NCI-H446 (cell line): ENCODE measurements at regions not wholly inside any gene's neighbourhood (a gene's known extent, or its start where the extent isn't known, plus 50 kb on each side); places are given as distances from the start of the nearest gene placed in this dataset.

Experiments
- DNase-seq, 2 experiments: peaks; one replicate each; lab custom pipeline; 2025; lab: John Stamatoyannopoulos, UW

- DNase-seq: no peak
Observed at GRCh38 chr6:142561511-142562265, 259.9 kb downstream of the ADGRG6 start.

DNA sequence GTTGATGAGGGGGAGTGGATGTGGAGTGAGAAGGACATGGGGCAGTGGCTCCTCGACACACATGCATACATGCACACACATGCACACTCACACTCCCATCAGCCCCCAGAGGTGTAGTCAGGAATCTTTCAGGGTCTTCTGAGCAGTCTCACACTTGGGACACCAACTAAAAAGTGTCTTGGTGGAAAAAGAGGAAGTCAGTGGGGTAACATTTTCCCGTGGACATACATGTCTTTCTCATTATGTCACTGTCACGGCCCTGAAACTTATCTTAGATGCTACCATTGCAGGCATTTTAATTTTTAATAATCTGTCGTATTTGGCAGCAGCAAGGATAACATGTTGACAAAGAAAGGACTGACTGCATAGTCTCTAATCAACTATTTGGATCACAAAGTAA lies 261.1 kb downstream of the ADGRG6 start:
- no peak for DNase-seq

DNA sequence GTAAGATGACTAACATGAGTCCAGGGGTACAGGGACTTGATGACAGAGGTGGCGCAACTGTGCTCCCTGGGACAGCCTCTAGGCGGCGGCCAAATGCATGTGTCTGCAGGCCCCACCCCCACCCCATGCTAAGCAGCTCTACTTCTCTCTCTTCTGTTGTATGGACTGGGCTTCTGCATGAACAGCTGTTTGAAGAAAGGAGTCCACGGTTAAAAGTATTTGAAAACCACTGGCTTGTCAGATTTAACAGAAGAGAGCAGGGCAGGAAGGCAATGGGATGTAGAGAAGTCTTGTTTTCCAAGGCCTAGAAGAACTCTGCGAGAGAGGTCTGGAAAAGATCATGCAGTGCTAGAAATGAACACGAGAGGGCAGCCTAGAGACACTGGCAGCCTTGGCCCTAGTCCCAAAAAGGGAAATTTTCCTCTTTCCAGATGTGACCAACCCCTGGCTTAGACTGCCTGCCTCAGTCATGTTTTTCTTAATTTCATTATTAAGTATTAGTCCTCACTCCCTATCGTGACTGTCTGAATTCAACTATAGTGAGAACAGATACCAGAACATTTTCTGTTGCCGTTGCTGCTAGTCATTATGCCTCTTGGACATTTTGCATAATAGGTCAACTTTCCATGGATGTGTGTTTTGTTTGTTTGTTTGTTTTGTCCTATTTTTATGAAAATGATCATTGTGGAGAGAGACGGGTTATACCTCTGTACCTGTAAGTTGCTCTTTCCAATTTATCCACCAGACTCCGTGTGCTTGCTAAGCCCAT lies 265.0 kb downstream of the ADGRG6 start:
- peak; percentile 6 to 38 for DNase-seq

DNA sequence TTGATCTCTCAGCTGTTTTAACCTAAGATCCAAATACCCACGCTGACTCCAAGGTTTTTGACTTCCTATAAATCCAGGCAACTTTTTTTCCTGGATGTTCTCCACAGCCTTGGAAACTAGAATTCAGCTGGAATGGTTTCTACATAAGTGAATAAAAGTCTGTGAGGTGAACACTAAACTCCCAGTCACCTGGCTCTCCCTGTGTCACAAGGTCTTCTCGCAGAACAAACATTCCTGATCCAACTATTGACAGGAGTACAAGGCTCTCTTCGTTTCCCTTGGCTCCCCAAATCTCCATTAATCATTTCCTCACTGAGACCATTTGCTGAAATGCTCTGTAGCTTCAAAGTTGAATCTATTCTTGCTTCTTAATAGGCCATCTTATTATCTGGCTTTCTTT lies 265.7 kb downstream of the ADGRG6 start:
- DNase-seq: no peak

DNA sequence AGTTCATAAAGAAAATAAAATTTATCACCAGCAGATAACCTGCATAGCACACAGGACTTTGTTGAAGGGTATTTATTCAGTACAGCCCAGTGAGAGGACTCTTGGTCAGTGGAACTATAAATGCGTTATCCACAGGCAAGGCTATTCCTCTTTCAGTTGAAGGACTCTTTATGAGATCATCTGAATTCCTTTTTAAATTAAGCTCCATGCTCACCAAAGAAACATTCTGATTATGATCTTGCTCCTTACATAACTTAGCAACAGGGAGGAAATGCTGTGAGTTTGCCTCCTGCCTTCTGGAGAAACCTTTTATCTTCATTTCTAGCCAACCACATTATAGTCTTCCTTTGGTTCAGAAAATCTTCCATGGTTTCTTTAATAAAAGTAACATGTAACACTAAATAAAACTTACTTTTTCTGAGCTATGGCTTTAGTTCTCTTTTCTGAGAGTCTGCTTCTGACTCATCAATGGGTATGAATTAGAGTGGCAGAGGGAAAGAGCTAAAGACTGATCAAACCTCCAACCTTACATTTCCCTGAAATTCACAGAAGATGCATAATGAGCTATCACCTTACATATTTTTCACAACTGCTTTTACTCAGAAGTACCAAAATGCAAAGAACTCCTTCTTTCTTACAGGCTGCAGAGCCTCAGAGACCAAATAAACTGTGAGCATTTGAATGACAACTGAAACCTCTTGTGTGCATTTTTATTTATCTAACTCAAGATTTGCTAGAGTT lies 267.2 kb downstream of the ADGRG6 start:
- no peak for DNase-seq

DNA sequence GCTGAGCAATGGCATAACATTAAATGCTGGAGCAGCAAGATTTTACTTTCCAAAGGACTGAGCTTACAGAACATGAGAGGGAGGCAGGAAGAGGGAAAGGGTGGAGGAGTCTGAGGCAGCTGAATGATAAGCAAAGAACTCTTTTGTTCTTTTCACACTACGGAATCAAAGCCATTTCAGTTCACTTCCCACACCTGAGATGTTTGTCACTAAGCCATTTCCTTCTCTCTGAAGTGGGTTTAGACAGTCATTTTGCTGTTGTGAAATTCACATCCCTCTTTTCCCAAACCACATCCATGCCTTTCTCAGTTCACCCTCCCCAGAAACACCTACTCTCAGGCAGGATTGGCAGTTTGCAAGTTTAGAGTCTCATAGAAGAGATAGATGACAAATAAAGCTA lies 267.9 kb downstream of the ADGRG6 start:
- DNase-seq: no peak

DNA sequence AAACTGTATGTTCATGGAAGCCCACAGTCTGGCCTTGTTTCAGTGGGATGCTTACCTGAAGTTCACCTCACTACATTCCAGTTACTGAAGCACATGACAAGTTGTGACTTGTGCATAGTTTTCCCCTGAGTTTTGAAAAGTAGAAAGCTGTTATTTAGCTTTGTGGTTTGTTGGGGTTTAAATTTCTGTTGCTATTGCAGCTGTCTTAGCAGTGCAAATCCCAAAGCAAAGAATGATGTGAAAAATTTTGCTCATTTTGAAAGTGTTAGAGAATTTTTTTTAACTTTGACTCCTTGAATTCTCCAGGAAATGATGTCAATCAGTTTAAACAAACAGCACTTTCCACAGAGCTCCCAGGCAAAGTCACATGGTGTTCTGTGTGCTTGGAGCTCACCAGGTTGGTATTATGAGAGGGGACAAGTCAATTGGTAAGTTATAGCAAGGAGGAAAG lies 268.4 kb downstream of the ADGRG6 start:
- no peak for DNase-seq

DNA sequence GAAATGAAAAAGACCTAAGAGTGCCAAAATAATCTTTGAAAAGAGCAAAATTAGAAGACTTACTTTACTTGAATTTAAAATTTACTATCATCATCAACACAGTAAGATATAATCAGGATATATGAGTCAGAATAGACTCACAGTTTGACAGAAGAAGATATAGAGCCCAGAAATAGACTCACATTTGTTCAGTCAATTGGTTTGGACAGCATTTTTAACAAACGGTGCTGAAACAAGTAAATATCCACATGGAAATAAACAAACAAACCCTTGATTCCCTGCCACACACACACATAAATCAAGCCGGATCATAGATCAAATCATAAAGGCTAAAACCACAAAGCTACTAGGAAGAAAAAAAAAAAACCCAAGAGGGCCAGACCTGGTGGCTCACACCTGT lies 291.1 kb downstream of the ADGRG6 start:
- no peak for DNase-seq

- no peak for DNase-seq
Observed at GRCh38 chr6:142597836-142598235, 296.0 kb downstream of the ADGRG6 start.

DNA sequence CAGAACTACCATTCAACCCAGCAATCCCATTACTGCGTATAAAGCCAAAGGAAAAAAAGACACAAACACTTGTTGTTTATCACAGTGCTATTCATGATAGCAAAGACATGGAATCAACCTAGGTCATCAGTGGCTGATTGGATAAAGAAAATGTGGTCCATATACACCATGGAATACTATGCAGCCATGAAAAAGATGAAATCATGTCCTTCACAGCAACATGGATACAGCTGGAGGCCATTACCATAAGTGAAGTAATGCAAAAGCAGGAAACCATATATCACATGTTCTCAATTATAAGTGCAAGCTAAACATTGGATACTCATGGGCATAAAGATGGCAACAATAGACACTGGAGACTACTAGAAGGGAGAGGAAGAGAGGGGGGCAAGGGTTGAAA lies 299.6 kb downstream of the ADGRG6 start:
- DNase-seq: no peak

DNA sequence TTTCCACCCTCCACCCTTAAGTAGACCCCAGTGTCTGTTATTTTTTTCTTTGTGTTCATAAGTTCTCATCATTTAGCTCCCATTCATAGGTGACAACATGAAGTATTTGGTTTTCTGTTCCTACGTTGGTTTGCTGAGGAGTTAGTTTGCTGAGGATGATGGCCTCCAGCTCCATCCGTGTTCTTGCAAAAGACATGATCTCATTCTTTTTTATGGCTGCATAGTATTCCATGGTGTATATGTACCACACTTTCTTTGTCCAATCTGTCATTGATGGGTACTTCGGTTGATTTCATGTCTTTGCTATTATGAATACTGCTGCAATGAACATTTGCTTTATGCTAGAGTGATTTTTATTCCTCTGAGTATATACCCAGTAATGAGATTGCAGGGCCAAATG lies 301.2 kb downstream of the ADGRG6 start:
- no peak for DNase-seq

GRCh38 chr6:142605922-142606485 lies 304.2 kb downstream of the ADGRG6 start:
- DNase-seq: no peak

DNA sequence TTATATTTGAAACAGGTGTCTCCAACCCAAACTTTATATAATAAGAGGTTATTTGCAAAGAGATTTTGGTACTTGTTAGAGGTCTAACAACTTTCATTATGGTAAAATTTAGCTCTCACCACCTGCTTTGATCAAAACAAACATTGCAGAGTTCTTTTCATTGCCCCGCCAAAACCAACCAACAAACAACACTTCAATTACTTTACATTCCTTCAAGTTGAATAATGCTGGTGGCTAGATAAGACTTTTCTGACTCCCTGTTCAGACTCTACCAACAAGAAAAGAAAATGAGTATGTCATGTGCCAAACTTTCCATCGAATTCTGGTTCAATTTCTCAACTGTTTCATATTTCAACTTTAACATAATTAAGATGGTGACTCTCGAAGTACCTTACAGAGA lies 311.1 kb downstream of the ADGRG6 start:
- no peak for DNase-seq

GRCh38 chr6:142613981-142614380 lies 312.2 kb downstream of the ADGRG6 start:
- no peak for DNase-seq

DNA sequence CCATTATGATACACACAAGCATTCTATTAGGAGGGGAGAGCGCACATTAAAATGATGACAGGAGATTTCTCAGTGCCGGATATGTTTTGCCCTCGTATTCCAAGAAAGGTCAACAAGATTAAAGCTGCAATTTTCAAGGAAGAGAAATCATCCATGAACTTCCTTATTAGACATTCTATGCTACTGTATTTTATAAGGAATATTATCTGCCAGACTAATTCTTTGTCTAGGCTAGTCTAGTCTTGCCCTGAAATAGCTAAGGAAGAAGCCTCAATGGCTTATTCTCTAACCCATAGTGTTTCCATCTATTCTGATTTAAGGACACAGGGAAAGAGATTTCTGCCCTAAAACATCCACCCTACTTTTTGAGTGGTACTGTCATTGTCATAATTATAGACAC lies 315.4 kb downstream of the ADGRG6 start:
- no peak for DNase-seq

DNA sequence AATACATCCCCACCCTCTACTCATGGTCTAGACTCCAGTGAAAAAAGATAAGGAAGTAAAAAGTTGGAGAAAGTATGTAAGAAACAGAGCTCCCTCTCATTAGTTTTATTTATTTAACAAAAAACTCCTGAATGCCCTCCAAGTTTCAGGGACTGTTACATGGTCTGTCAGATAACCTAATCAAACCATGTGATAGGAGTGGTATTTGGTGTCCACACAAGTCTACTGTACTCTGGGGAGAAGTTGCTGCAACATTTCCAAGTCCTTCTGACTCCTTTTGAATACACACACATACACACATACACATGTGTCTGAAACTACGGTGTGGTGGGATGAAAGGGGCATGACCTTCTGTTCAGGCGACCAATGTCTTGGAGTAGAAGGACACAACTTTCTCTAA lies 320.0 kb downstream of the ADGRG6 start:
- DNase-seq: no peak

GRCh38 chr6:142624978-142625715 lies 319.8 kb downstream of the HIVEP2 start:
- DNase-seq: no peak

DNA sequence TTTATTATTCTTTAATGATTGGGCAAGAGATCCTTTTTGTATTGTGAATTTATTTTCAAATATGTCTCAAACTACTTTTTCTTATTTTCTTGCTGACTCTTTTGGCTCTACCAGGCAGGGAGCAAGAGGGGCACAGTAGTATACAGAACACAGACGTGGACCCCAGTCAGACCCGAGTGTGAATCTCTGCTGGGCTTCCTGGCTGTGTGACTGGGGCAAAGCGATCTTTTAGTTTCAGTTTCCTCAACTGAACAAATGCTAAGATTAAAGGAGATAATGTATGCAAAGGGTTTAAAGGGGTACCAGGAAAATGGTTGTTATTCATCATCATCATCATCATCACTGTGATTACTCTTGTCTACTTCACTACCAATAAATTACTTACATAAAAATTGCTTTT lies 317.5 kb downstream of the HIVEP2 start:
- no peak for DNase-seq

GRCh38 chr6:142631517-142632385 lies 313.2 kb downstream of the HIVEP2 start:
- no peak for DNase-seq

- DNase-seq: no peak
Observed at GRCh38 chr6:142633317-142633716, 311.7 kb downstream of the HIVEP2 start.

GRCh38 chr6:142635130-142635529 lies 309.8 kb downstream of the HIVEP2 start:
- no peak for DNase-seq
